HG02798 (cell line): ENCODE measurements at regions not wholly inside any gene's neighbourhood (a gene's known extent, or its start where the extent isn't known, plus 50 kb on each side); places are given as distances from the start of the nearest gene placed in this dataset.

Experiments
- ATAC-seq: cut with Tn5 transposase; IDR thresholded peaks from one replicate; pipeline ENCODE4 v1.9.1; 2021; ENCODE audit warnings: mild to moderate bottlenecking; ENCODE audit not compliant: unreplicated experiment, poor library complexity

DNA sequence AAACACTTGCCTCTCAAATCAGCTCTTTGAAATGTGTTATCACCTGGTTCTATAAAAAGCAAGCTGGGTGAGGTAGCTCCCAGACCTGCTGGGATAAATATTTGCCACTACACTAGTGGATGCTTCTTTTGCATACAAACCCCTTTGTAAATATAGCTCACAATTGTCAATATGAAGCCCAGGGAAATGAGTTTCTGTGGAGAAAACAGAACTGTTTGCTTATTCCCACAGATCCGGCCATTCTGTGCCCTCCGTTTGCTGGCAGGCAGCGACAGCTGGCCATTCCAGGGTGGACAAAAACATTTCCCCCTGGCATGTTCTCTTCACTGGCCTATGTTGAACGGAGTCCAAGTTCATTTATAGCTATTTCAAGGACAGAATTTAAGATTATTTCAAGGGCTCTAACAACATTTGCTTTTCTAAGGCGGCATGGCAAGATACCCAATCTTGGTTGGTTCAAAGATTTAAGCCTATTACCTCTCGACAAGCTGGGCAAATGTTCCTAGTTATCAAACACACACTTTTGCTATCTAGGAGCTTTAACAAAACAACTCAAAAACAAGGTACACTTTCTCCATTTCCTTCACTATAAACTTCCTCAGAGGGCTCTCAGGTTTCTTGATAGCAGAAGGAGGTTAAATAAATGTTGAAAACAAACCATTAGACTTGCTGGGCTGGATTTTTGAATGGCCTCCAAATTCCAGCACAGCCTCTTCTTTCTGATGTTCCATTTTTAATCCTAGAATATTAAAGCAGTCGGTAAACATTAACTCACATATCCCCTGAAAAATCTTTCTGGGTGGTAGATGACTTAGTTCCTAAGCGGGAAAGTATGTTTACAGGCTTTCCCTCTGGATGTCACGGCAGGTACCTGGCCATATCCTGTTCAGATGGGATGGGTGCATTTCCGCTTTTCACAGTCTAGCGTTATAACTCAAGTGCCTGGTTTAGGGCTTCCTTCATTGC lies 332.3 kb downstream of the PLK2 start:
- ATAC-seq, result no peak

DNA sequence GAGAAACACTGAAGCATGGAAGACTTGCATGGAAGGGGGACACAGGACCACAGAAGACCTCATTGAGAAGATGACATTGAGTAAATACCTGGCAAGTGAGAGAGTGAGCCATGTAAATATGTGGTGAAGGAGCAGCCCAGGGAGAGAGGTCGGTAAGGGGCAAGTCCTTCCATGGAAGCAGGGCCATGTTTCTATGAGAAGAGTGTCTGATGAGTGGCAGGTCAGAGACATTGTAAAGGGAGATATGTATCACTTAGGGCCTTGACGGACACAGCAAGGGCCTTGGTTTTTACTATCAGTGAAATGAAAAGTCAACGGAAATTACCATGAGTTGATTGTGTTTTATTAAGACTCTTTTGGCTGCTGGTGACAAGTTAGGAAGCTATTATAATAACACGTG lies 336.4 kb downstream of the PLK2 start:
- ATAC-seq, result no peak

DNA sequence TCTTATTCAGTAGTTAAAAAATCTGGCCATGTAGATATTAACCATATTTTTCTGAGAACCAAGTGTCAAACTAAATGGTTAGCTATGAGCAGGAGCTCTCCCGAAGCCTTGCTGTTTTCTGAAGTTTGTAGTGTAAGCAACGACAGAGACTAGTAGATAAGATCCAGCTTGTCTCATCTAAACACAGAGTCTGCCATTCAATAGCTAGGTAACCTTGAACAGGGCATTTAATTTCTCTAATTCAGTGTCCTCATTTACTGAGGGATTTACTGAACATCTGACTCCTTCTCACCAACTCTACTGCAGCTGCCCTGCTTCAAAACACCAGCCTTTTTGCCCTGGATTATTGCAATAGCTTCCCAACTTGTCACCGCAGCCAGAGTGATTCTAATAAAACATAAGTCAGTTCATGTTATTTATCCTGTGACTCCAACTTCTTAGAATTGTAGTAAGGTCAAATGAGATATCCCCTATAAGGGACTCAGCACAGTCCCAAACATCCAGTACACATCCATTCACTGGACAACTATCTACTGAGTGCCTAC lies 337.0 kb downstream of the PLK2 start:
- ATAC-seq, result no peak

DNA sequence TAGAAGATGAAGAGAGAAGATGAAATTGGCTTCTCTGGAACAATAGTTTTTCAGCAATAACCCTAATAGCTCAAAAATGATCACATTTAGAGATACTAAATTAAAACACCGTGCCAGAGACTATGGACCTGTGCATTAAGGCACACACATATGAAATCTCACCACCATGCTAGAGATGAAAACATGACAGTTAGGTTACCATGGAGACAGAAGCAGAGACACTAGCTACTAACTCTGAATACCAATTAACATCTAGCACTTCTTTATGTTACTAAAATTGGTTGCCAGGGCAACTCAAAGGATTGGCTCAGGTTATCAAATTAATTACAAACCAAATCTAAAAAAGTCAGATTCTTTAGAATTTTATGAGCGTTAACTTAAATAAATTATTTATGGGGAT lies 337.7 kb downstream of the PLK2 start:
- no peak for ATAC-seq

DNA sequence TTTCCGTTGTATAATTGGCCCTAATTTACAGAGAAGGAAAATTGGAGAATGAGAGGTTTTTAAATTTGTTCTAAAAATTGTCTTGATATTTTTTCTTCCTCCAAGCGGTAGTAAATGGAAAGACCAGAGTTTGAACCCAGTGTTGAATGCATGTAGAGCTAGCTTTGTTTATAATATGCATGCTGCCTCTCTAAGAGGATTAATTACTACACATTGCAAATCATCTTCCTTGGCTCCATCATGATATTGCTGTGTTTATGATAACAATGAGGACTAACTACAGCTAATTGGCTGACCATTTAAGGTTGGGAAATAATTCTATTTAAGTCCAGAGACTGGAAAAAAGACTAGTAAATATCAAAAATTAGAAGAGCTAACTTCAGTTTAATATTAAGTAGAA lies 338.5 kb downstream of the PLK2 start:
- no peak for ATAC-seq

DNA sequence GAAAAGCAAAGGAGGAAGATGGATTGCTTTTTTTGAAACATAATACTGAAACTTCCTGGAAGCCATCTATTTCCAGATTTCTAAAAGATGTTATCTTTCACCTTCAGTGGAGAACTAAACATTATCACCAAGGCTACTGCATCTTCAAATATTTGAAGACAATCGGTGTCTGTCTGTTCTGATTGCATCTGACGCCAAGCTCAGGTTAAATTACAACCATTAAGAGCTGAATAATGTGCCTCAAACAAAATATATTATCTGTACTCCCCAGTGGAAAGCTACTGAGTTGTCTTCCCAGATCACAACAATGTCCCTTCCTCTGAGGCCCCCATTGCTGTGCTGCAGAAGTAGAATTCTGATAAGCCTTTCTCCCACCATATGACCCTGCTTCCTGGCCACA lies 342.3 kb downstream of the PLK2 start:
- ATAC-seq, result no peak

DNA sequence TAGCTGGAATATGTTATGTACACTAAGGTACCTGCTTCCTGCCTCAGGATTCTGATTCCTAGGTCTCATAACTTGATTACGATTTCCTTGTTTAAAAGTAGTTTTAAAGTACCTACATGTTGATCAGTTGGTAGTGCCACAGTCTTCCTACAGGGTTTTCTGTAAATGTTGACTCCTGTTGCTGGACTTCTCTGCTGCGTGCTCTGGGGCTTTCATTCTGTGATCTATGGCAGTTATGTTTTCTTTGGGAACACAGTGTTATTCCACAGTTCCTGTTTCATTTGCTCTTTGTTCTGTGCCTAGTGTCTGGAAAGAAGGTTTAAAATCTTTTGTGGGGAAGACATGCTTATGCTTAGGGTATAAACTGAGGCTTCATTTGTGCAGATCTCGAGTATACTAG lies 343.5 kb downstream of the PLK2 start:
- ATAC-seq, result no peak

DNA sequence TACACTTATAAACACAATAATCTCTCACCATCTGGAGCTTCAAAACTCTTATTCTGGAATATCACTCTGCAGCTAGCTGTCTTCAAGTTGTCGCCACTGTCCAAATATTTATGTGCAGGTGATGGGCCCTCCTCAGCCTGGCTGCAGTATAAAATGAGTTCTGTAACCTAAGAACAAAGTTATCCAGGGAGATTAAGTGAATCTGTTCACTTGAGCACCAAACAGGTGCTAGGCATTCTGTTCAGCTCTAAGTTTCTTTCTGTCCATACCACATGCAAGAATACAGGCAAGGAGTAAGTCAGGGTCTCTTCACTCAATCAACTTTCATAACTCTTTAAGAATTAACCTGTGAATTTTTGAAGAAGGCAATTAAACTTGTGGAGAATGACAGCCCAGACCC lies 344.1 kb downstream of the PLK2 start:
- no peak for ATAC-seq

DNA sequence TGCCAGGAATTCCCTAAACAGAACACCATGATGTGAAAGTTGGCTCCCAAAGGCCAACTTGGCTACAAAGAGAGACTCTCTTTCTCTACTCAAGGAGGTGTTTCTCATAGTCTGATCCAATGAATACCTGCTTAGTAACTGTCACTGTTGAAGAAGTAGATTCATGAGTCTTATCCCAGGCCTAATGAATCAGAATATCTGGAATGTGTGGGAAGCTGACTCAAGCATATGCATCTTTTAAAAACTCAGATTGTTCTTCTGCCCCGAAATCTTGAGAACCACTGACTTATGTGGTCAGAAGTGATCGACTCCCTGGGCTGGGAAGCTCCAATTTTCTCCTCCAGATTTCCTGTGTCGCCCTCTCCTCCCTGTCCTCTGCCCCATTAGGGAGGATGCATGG lies 345.6 kb downstream of the PLK2 start:
- no peak for ATAC-seq

DNA sequence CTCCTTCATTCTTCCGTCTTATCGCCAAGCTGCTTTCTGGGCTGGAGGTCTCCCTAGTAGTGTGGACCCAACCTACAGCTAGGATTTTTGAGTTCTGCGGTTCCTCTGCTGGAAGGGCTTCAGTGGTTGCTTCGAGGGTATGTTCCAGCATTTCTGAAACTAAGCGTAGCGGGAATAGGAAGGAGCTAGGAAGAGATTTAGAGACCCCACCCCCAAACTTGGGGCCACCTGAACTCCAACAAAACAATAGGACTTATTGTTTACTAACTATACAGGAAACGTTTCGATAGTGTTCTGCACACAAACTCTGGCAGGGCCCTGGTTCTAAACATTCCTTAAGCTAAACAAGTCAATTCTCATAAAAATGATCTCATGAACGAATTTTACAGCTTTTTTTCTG lies 346.7 kb downstream of the PLK2 start:
- no peak for ATAC-seq

DNA sequence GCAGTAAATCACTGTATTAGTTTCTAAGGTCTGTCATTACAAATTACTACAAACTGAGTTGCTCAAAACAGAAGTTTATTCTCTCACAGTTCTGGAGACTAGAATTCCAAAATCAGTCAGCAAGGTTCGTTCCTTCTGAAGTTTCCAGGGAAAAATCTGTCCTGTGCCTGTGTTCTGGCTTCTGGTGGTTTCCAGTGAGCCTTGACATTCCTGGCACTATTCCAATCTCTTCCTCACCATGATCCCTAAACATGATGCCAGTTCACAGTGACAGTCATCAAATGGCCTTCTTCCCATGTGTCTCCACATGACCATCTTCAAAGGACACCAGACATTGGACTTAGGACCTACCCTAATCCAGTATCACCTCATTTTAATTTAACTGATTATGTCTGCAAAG lies 351.4 kb downstream of the PLK2 start:
- ATAC-seq, result no peak

DNA sequence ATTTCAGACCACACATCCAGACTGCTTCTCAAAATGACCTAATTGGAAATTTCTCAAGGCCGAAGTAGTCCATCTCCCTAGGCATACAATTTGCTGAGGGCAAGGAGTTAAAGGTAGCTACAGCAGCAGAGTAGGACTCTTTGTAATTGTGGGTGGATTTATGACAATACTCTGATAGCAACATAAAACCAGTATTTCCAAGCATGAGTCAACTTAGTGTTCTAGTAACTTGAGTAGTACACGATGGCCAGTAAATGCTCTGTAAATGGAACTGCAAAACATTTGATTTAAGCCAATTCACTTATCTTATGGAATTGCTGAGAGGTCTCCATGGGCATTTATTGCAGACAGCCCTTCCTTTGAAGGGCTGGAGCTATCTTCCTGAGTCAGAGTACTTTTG lies 352.2 kb downstream of the PLK2 start:
- no peak for ATAC-seq

DNA sequence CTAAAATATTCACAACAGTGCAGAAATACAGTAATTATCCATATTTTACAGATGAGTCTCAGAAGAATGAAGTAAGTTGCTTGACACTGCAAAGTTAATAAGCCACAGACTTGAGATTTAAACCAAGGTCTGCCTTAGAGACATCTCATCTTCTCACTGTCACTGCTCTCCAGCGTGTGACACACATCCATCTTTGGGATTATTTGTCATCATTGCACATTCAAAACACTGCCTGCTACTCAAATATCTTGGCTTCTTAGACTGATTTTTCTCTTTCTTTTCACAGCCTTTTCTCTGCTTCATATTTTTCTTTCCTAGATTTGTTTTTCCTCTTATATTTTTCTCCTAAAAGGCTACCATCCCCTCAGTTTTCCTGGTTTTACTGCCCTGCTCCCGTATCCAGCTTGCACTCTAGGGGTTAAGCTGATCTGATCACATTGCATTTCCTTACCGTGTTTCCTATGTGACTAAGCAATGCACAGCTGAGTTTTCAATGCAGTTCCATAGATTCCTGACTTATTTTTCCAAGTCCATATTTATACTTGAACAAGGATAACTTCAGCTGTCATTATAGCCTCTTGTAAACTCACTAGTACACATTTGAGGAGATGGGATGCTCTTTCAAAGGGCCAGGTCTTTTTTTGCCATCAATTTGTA lies 353.0 kb downstream of the PLK2 start:
- ATAC-seq, result no peak

DNA sequence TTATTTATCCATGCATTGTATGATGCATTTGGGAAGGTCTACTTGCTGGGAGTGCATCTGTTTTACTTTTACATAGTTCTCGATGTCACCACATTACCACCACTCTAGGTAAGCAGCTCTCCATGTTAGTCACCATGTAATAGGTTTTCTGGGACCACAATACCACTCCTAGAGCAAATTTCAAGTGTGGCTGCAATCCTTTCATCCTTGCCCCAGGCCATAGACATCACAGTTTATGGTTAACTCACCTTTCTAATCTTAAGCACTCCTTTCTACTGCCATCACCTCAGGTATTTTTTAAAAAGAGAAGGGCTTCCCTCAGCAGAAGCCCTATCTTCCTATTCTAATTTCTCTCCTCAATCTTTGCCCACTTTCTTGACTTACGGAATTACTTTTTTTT lies 354.1 kb downstream of the PLK2 start:
- no peak for ATAC-seq

DNA sequence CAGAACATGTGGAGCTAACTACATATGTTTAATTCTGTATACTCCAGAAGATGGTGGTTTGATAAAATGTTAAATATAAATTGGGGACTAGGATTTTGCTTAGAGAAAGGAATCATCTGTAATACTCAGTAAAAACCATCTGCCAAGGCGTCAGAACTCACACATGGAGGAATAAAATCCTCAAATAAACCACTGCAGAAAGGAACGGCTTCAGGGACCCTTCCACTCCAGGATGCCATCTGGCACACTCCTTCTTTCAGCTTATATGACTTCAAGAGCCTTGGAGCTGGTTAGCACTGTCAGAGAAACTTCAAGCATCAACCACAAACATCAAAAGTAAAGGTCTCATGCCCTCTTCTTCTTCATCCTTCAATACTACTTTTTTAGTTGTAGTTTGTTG lies 360.6 kb downstream of the PLK2 start:
- ATAC-seq, result no peak

DNA sequence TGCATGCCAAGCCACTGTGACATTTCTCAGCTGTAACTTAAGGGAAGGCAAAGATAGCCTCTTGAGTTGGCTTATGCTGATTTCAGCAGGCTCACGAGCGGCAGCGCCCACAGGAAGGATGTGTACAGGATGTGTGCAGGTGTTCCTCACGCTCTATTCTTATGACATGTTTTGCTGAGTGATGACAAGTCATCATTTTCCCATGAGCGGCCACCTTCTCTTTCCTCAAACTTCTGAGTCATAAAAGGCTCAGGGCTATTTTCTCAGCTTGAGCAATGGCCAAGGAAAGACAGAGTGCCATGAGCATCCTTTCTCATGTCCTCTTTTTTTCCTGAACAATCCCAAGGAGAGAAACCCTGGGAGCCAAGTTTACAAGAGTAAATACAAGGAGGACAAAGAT lies 365.9 kb downstream of the PLK2 start:
- ATAC-seq, result no peak

DNA sequence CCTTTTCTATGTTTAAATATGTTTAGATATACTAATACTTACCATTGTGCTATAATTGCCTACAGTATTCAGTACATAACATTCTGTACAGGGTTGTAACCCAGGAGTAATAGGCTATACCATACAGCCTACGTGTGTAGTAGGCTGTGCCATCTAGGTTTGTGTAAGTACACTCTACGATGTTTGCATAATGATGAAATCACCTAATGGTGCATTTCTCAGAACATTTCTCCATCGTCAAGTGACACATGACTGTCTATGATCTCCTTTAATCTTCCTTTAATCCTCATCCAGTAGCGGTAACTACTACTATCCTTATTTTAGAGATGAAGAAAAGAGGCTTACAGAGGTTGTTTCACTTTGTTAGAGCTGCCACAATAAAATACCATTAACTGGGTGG lies 369.2 kb downstream of the PLK2 start:
- no peak for ATAC-seq

DNA sequence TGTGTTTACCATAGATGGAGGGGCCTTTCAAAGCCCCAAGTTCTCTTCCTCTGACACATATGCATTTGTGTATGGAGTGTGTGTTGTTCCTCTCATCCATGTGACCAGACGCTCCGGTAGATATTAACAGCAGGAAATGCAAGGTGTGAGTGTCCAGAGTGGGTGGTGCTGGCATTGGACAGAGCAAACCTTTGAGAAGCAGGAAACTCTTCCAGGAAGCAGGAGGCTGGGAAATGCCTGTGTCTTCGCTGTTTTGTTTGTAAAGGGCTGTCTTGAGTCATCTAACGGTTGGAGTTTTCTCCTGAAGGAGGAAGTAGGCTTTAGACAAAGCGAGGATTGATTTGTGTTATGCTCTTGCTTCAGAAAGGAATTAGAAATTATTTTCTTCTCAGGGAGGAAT lies 370.9 kb downstream of the PLK2 start:
- ATAC-seq, result no peak

DNA sequence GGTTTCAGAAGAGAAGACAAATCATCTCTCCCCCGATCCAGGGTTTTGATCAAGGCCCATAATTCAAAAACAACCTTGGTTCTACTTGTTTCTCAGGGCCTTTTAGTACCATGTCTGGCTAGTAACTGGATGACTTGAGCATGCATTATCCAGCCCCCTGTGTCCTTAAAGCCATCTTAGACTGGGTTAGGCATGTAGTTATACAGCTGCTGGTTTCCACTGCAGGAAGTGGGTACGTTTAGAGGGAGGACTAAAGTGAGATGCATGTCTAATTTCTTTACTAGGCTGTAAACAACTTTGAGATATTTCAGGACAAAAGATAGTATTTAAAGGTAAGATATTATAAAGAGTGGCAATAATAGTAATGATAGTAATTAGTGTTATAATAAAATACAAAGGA lies 372.0 kb downstream of the PLK2 start:
- no peak for ATAC-seq

DNA sequence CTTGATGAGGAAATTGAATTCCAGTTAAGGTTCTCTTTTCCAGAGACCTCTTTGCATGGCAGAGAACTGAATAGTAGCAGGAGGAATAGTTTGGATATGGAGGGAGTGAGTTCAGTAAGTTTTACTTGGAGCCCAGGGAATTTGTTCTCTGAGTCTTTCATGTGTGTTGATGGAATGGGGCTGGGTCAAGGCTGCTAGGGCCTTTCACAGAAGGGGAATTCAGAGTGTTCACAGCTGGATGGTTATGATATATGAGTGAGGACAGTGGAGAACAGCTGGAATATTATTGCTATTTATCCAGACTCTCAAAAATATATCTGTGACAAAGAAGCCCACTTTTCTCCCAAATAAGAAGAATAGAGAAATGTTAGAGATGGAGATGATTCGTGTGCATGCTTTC lies 372.8 kb downstream of the PLK2 start:
- ATAC-seq, result no peak

DNA sequence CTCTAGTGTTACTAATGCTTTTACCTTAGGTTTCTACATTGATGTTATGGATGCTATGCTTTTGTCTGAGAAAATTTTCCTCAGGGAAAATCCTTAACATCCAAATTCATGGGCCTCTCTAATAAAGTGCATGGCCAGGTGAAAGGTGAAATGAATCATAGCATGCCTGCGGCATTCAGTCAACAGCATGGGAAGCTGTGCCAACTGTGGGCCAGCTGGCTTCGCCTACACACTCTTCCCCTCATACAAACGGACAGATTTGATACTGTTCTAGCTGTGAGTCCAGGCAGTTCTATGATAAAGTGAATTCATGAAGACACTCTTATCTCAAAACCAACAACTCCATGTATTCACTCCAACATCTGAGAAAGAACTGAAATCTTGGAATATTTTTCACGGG lies 374.1 kb downstream of the PLK2 start:
- no peak for ATAC-seq

DNA sequence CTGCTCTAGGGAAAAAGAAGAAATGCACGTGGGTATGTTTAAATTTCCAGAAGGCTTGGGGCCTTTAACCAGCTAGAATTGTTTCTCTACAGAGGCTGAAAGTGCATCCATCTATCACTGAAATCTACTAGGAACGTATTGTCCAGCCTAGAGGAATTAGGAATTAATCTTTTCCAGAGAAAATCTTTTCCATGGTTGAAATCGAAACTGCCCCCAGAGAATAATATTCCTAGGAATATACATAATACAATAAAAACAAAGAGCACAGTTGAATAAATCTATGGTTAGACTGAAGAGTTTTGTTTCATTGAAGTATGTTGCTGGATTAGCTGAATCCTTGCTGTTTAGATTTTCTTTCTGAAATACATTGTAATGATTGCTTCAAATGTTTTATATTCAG lies 378.5 kb downstream of the PLK2 start:
- ATAC-seq, result no peak
